Skeletal muscle tissue (tissue), 3 donors: ENCODE measurements at regions not wholly inside any gene's neighbourhood (a gene's known extent, or its start where the extent isn't known, plus 50 kb on each side); places are given as distances from the start of the nearest gene placed in this dataset.

ENCODE experiments used
- H3K27ac ChIP-seq: one replicate; pipeline ENCODE4 v1.7.0; 2013; ENCODE audit warnings: mild to moderate bottlenecking, low read depth, low read length, inconsistent platforms
- H3K27me3 ChIP-seq, 3 donors: one replicate each; pipeline ENCODE4 v1.7.0; 2013; ENCODE audit warnings: low read length in 3 of 3; ENCODE audit not compliant: control insufficient read depth in 3 of 3, insufficient read depth in 3 of 3
- H3K36me3 ChIP-seq, 3 donors: one replicate each; pipeline ENCODE4 v1.7.0; 2013; ENCODE audit warnings: low read length in 3 of 3; ENCODE audit not compliant: control insufficient read depth in 3 of 3, insufficient read depth in 3 of 3
- H3K4me1 ChIP-seq, 3 donors: one replicate each; pipeline ENCODE4 v1.7.0; 2013; ENCODE audit warnings: low read length in 3 of 3, mild to moderate bottlenecking in 3 of 3; ENCODE audit not compliant: control insufficient read depth in 3 of 3, insufficient read depth in 3 of 3
- H3K4me3 ChIP-seq, 3 donors: one replicate each; pipeline ENCODE4 v1.7.0; 2013; ENCODE audit warnings: low read length in 3 of 3
- H3K9ac ChIP-seq, 3 donors: one replicate each; pipeline ENCODE4 v1.7.0; 2013; ENCODE audit warnings: low read length in 3 of 3, mild to moderate bottlenecking in 3 of 3, moderate library complexity in 2 of 3, low read depth in 1 of 3
- H3K9me3 ChIP-seq, 3 donors: one replicate each; pipeline ENCODE4 v1.7.0; 2013; ENCODE audit warnings: low read length in 3 of 3; ENCODE audit not compliant: control insufficient read depth in 3 of 3
- donor health status: Osteomylitis.

GRCh38 chr18:40464032-40464431 is 1491.0 kb upstream of the PIK3C3 start:
- no peak overlapping the region for H3K4me3 ChIP-seq

GRCh38 chr18:40453903-40454302 is 1501.1 kb upstream of the PIK3C3 start:
- Histone ChIP-seq H3K4me1 (no peaks in the 10 kb centered on the region), H3K4me3 (no peak overlapping the region), H3K27me3 (no peaks in the 10 kb centered on the region), H3K36me3 (no peaks in the 10 kb centered on the region), H3K9ac (no peak overlapping the region), H3K27ac (no peak overlapping the region), H3K9me3 (no peaks in the 10 kb centered on the region)

More at GRCh38 chr18:40464032-40464431, 1491.0 kb upstream of the PIK3C3 start:
- H3K4me1 ChIP-seq: no peaks in the 10 kb centered on the region
- H3K9me3 ChIP-seq: no peaks in the 10 kb centered on the region
- H3K27ac ChIP-seq: no peak overlapping the region
- no peaks in the 10 kb centered on the region for H3K36me3 ChIP-seq
- H3K27me3 ChIP-seq: no peaks in the 10 kb centered on the region
- H3K9ac ChIP-seq: no peak overlapping the region

DNA sequence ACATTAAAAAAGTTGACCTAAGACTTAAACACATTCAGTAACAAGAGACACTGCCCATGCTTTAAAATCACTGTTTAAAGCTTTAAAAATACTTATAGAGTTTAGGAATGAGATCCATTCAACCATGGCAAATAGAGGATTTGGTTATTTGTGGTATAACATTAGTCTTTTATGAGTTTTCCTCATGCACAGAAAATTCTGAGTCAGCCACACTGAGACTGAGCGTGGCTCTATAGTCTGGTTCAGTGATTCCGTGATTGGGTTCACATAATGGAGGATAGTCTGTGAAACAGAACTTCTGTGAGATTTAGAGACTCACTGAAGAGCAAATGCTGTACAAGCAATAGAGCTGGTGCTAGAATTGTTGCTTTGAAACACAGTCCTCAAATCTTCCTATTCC is 1502.4 kb upstream of the PIK3C3 start:
- Histone ChIP-seq H3K36me3 (no peaks in the 10 kb centered on the region), H3K9ac (no peak overlapping the region), H3K9me3 (no peaks in the 10 kb centered on the region), H3K27me3 (no peaks in the 10 kb centered on the region), H3K4me1 (no peaks in the 10 kb centered on the region), H3K4me3 (no peak overlapping the region), H3K27ac (no peak overlapping the region)

DNA sequence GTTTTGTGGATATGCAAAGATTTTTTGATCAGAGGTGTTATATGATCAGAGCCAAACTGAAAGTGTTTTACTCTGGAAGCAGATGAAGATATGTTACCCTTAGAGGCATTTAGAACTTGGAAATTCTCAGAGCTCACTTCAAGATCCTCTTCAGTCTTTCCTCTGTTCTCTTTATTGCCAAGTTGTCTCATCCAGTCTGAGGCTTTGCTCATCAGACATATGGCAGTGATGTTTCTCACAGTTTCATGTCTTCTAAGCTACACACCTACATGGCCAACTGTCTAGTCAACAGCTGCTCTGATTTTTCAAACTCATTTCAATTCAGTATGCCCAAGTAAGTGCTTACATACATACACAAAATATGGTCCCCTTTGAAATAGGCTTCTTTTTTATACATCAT is 1504.3 kb upstream of the PIK3C3 start:
- Histone ChIP-seq H3K9me3 (no peaks in the 10 kb centered on the region), H3K36me3 (no peaks in the 10 kb centered on the region), H3K4me3 (no peak overlapping the region), H3K27me3 (no peaks in the 10 kb centered on the region), H3K9ac (no peak overlapping the region), H3K4me1 (no peaks in the 10 kb centered on the region), H3K27ac (no peak overlapping the region)

DNA sequence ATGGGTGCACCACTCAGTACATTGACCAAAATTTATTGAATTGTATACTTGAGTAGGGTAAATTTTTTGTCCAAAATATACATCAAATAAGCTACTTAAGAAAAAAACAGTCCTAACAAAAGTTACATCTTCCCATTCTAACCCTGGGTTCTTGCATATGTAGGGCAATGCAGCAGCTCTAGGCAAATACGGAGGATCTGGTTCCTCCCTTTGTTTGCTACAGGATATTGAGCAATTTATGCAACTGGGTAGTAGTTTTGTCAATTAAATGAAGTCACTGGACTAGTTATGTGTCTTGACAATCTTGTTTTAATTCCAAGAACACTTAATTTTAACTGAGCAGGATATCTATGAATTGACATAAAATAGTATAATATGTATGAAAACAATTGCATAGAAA is 1507.2 kb upstream of the PIK3C3 start:
- Histone ChIP-seq H3K36me3 (no peaks in the 10 kb centered on the region), H3K27ac (no peak overlapping the region), H3K27me3 (no peaks in the 10 kb centered on the region)

DNA sequence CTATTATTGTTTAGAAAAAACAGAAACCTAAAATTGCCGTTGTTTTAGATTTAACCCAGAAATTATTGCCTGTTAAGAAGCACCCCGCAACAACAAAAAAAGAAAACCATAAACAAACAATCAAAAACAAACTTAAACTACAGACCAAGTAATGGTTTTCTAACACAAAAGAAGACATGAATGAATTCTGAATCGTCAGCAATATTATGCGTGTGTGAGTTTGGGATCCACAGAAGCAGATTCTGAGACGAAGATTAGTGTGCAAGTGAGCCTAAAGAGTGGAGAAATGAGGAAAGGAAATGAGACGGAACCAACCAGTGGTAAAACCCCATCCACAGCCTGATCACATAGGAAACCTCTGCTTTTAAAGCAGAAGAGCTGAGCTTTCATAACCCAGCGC is 1514.9 kb upstream of the PIK3C3 start:
- H3K9me3 ChIP-seq: no peaks in the 10 kb centered on the region
- no peak overlapping the region for H3K9ac ChIP-seq
- H3K27me3 ChIP-seq: no peaks in the 10 kb centered on the region
- no peaks in the 10 kb centered on the region for H3K36me3 ChIP-seq
- H3K4me3 ChIP-seq: no peak overlapping the region
- no peak overlapping the region for H3K27ac ChIP-seq
- H3K4me1 ChIP-seq: no peaks in the 10 kb centered on the region

More for the DNA sequence above, 1507.2 kb upstream of the PIK3C3 start:
- no peak overlapping the region for H3K9ac ChIP-seq
- no peaks in the 10 kb centered on the region for H3K4me1 ChIP-seq
- no peaks in the 10 kb centered on the region for H3K9me3 ChIP-seq
- H3K4me3 ChIP-seq: no peak overlapping the region

GRCh38 chr18:40437517-40437916 is 1517.5 kb upstream of the PIK3C3 start:
- no peak overlapping the region for H3K4me3 ChIP-seq
- H3K9ac ChIP-seq: no peak overlapping the region
- H3K36me3 ChIP-seq: no peaks in the 10 kb centered on the region
- H3K27me3 ChIP-seq: no peaks in the 10 kb centered on the region
- no peaks in the 10 kb centered on the region for H3K9me3 ChIP-seq
- H3K27ac ChIP-seq: no peak overlapping the region
- H3K4me1 ChIP-seq: no peaks in the 10 kb centered on the region

- H3K27me3 ChIP-seq: no peaks in the 10 kb centered on the region
- no peaks in the 10 kb centered on the region for H3K36me3 ChIP-seq
- H3K27ac ChIP-seq: no peak overlapping the region
- H3K9ac ChIP-seq: no peak overlapping the region
- no peak overlapping the region for H3K4me3 ChIP-seq
- no peaks in the 10 kb centered on the region for H3K9me3 ChIP-seq
- H3K4me1 ChIP-seq: no peaks in the 10 kb centered on the region
These were observed 1523.7 kb upstream of the PIK3C3 start for GRCh38 chr18:40431071-40431985.

- Histone ChIP-seq H3K9me3 (no peaks in the 10 kb centered on the region), H3K4me3 (no peak overlapping the region), H3K36me3 (no peaks in the 10 kb centered on the region), H3K27ac (no peak overlapping the region), H3K9ac (no peak overlapping the region), H3K27me3 (no peaks in the 10 kb centered on the region), H3K4me1 (no peaks in the 10 kb centered on the region)
These were observed 1531.7 kb upstream of the PIK3C3 start for GRCh38 chr18:40423291-40423690.

DNA sequence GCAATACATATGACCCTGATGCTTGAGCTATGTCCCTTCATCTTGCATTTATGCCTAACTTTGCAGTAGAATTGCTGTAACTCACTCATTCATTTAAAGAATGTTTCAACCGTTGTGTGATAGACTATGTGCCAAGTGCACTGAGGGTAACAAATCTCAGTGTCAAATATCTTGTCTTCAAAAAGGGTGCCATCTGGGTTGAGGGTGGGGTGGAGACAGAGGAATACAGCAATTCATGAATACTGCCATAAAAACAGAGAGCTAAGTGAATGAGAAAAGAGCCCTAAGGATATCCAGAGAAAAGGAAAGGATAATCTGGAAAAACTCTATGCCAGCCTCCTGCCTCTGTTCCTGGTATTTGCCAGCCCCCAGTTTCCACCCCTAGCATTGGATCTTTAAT is 1534.4 kb upstream of the PIK3C3 start:
- no peaks in the 10 kb centered on the region for H3K9me3 ChIP-seq
- H3K27ac ChIP-seq: no peak overlapping the region

More for the DNA sequence above, 1534.4 kb upstream of the PIK3C3 start:
- Histone ChIP-seq H3K27me3 (no peaks in the 10 kb centered on the region), H3K36me3 (no peaks in the 10 kb centered on the region), H3K4me1 (no peaks in the 10 kb centered on the region), H3K9ac (no peak overlapping the region), H3K4me3 (no peak overlapping the region)
